ENCODE measurements at regions not wholly inside any gene's neighbourhood (a gene's known extent, or its start where the extent isn't known, plus 50 kb on each side); places are given as distances from the start of the nearest gene placed in this dataset.

DNA sequence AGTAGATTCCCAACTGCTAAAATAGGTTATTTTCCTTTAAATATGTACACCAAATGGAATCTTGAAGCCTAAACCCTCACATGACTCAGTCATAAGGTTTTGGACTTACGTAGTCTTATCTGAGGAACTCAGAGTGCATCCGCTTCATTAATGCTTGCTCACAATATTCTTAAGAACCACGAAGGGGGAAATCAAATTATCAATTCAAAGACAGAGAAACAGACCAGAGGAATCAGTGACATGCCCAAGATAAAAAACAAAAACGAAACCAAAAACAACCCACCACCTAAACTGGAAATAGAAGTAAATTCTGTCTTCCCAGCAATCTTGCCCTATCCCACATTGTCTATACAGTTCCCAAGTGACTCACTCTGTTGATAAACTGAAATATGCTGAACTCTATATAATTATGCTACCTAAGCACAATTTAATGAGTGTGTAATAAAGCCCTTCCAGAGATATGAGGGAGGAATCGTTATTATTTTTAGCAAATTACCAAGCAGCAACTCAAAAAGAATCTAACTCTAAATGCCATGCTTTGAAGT, 135.4 kb upstream of the CBLB start:
- no peaks in the 10 kb centered on the region for H3K9me3 Mint-ChIP-seq (ENCODE audit: unreplicated experiment)
- DNase-seq, result no peak
- H3K4me1 Mint-ChIP-seq (ENCODE audit: low read depth, unreplicated experiment), result peaks cover 2% of the 10 kb centered on the region
- no peak overlapping the region for H3K27ac Mint-ChIP-seq (ENCODE audit: unreplicated experiment)
- H3K36me3 Mint-ChIP-seq (ENCODE audit: unreplicated experiment), result peaks cover 7% of the 10 kb centered on the region
- no peaks in the 10 kb centered on the region for H3K27me3 Mint-ChIP-seq (ENCODE audit: unreplicated experiment)
- TF ChIP-seq CTCF (IDR thresholded peaks at IDR 0.05; ENCODE audit: partially characterized antibody, unreplicated experiment), result no peak
- H3K4me3 Mint-ChIP-seq (ENCODE audit: unreplicated experiment), result no peak overlapping the region

DNA sequence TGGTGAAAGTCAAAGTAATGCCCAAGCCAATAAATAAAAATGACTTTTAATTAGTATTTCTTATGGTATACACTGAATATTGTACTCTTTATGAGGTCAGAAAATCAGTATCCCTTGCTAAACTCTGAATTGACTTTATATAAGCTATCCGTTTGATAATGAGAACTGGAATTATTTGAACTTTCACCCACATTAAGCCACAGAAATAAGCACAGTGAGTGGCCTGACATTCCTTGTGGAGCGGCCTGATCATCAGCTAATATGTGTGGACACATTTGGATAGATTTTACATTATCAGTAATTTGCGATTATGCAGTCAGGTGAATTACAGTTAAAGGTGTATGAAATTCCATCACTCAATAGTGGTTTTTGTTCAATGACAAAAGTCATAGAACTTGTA, 136.0 kb upstream of the CBLB start:
- no peak for DNase-seq
- Mint-ChIP-seq H3K4me1 (ENCODE audit: low read depth, unreplicated experiment) (peaks cover 1% of the 10 kb centered on the region), H3K36me3 (ENCODE audit: unreplicated experiment) (peaks cover 3% of the 10 kb centered on the region), H3K27ac (ENCODE audit: unreplicated experiment) (no peak overlapping the region), H3K27me3 (ENCODE audit: unreplicated experiment) (no peaks in the 10 kb centered on the region), H3K9me3 (ENCODE audit: unreplicated experiment) (no peaks in the 10 kb centered on the region), H3K4me3 (ENCODE audit: unreplicated experiment) (no peak overlapping the region)
- no peak for TF ChIP-seq CTCF (IDR thresholded peaks at IDR 0.05; ENCODE audit: partially characterized antibody, unreplicated experiment)

DNA sequence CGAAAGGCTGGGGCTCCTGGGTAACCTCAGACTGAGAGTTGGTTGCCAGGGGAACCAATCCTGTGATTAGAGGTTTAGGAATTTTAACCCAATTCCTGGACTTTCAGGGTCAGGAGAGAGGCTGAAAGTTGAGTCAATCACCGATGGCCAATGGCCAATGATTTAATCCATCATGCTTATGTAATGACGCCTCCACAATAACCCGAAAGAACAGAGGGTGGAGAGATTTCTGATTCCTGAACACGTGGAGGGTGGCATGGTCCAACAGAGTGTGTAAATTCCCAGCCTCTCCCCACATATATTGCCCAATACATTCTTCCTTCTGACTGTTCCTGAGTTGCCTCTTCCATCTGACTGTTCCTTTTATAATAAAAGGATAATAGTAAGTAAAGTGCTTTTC, 137.2 kb upstream of the CBLB start:
- H3K27ac Mint-ChIP-seq (ENCODE audit: unreplicated experiment), result no peak overlapping the region
- H3K4me3 Mint-ChIP-seq (ENCODE audit: unreplicated experiment), result no peak overlapping the region
- H3K27me3 Mint-ChIP-seq (ENCODE audit: unreplicated experiment), result no peaks in the 10 kb centered on the region
- no peak for DNase-seq
- H3K36me3 Mint-ChIP-seq (ENCODE audit: unreplicated experiment), result no peaks in the 10 kb centered on the region
- no peaks in the 10 kb centered on the region for H3K9me3 Mint-ChIP-seq (ENCODE audit: unreplicated experiment)
- no peaks in the 10 kb centered on the region for H3K4me1 Mint-ChIP-seq (ENCODE audit: low read depth, unreplicated experiment)
- no peak for TF ChIP-seq CTCF (IDR thresholded peaks at IDR 0.05; ENCODE audit: partially characterized antibody, unreplicated experiment)

- Mint-ChIP-seq H3K9me3 (ENCODE audit: unreplicated experiment) (no peaks in the 10 kb centered on the region), H3K27me3 (ENCODE audit: unreplicated experiment) (no peaks in the 10 kb centered on the region), H3K27ac (ENCODE audit: unreplicated experiment) (no peak overlapping the region), H3K4me3 (ENCODE audit: unreplicated experiment) (no peak overlapping the region), H3K4me1 (ENCODE audit: low read depth, unreplicated experiment) (no peaks in the 10 kb centered on the region), H3K36me3 (ENCODE audit: unreplicated experiment) (no peaks in the 10 kb centered on the region)
- no peak for TF ChIP-seq CTCF (IDR thresholded peaks at IDR 0.05; ENCODE audit: partially characterized antibody, unreplicated experiment)
- DNase-seq, result no peak
Measured at GRCh38 chr3:106006571-106006970, 137.8 kb upstream of the CBLB start.

- no peaks in the 10 kb centered on the region for H3K36me3 Mint-ChIP-seq (ENCODE audit: unreplicated experiment)
- no peak overlapping the region for H3K4me3 Mint-ChIP-seq (ENCODE audit: unreplicated experiment)
- no peak for TF ChIP-seq CTCF (IDR thresholded peaks at IDR 0.05; ENCODE audit: partially characterized antibody, unreplicated experiment)
- no peaks in the 10 kb centered on the region for H3K9me3 Mint-ChIP-seq (ENCODE audit: unreplicated experiment)
- no peaks in the 10 kb centered on the region for H3K27me3 Mint-ChIP-seq (ENCODE audit: unreplicated experiment)
- no peak for DNase-seq
- no peak overlapping the region for H3K27ac Mint-ChIP-seq (ENCODE audit: unreplicated experiment)
- H3K4me1 Mint-ChIP-seq (ENCODE audit: low read depth, unreplicated experiment), result no peaks in the 10 kb centered on the region
Measured at GRCh38 chr3:106007512-106007911, 138.7 kb upstream of the CBLB start.

Data from glutamatergic neuron (in vitro differentiated cells).